ENCODE measurements at regions not wholly inside any gene's neighbourhood (a gene's known extent, or its start where the extent isn't known, plus 50 kb on each side); places are given as distances from the start of the nearest gene placed in this dataset.
"Not testable (repeated sequence)": the region's sequence is repeated elsewhere in the genome, so short reads cannot be mapped to it uniquely, and the experiment has no call there.

- no peak overlapping the region for H3K27ac ChIP-seq (ENCODE audit: low read length)
- no peaks in the 10 kb centered on the region for H3K4me1 ChIP-seq (ENCODE audit: insufficient read depth, low read length)
- H3K9ac ChIP-seq (ENCODE audit: low read depth, low read length): no peak overlapping the region
- H3K9me3 ChIP-seq (ENCODE audit: insufficient read depth, low read depth, low read length): no peaks in the 10 kb centered on the region
- H3K4me3 ChIP-seq (ENCODE audit: low read length): no peak overlapping the region
- H3K36me3 ChIP-seq (ENCODE audit: insufficient read depth, low read depth, low read length): no peaks in the 10 kb centered on the region
- H3K27me3 ChIP-seq (ENCODE audit: insufficient read depth, low read length): no peaks in the 10 kb centered on the region
Observed at GRCh38 chr1:29555043-29555620, 318.8 kb downstream of the PTPRU start.

GRCh38 chr1:29554208-29554778, 318.0 kb downstream of the PTPRU start:
- no peaks in the 10 kb centered on the region for H3K4me1 ChIP-seq (ENCODE audit: insufficient read depth, low read length)
- no peaks in the 10 kb centered on the region for H3K27me3 ChIP-seq (ENCODE audit: insufficient read depth, low read length)
- H3K36me3 ChIP-seq (ENCODE audit: insufficient read depth, low read depth, low read length): no peaks in the 10 kb centered on the region
- no peaks in the 10 kb centered on the region for H3K9me3 ChIP-seq (ENCODE audit: insufficient read depth, low read depth, low read length)
- H3K9ac ChIP-seq (ENCODE audit: low read depth, low read length): no peak overlapping the region
- H3K4me3 ChIP-seq (ENCODE audit: low read length): no peak overlapping the region
- no peak overlapping the region for H3K27ac ChIP-seq (ENCODE audit: low read length)

GRCh38 chr1:29551123-29551936, 315.0 kb downstream of the PTPRU start:
- no peaks in the 10 kb centered on the region for H3K27me3 ChIP-seq (ENCODE audit: insufficient read depth, low read length)
- H3K27ac ChIP-seq (ENCODE audit: low read length): no peak overlapping the region
- no peaks in the 10 kb centered on the region for H3K36me3 ChIP-seq (ENCODE audit: insufficient read depth, low read depth, low read length)
- no peaks in the 10 kb centered on the region for H3K9me3 ChIP-seq (ENCODE audit: insufficient read depth, low read depth, low read length)
- no peak overlapping the region for H3K4me3 ChIP-seq (ENCODE audit: low read length)
- H3K4me1 ChIP-seq (ENCODE audit: insufficient read depth, low read length): no peaks in the 10 kb centered on the region
- no peak overlapping the region for H3K9ac ChIP-seq (ENCODE audit: low read depth, low read length)

DNA sequence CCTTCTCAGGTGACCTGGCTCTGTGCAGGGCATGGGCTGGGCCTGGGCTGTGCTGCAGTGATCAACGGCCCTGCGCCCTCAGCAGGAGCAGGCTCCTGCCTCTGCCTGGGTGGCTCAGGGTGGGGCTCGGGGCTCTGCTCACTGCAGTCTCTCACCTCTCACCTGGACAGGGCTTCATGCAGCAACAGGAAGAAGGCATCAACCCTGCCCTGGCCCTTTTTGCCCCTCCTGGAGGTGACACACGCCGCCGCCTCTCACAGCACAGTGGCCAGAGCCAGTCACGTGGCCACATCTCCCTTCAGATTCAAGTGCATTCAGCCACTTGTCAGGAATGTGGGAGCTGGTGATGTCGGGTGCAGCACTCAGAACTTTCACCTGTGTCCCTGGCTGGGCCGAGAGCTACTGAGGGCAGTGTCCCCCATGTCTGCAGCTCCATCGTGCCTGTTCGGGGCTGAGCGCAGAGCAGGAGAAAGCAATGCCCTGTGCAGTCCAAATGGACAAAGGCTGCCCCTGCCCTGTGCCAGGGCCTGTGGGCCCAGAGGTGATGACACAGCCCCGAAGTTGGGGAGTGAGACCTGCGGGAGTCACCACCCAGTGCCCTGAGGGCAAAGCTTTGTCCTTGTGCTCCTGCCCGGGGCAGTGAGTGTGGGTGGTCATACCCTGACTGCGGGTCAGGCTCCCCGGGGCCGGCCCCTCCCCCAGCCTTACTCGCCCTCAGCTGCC, 314.0 kb downstream of the PTPRU start:
- Histone ChIP-seq H3K36me3 (ENCODE audit: insufficient read depth, low read depth, low read length) (no peaks in the 10 kb centered on the region), H3K4me1 (ENCODE audit: insufficient read depth, low read length) (no peaks in the 10 kb centered on the region), H3K9ac (ENCODE audit: low read depth, low read length) (no peak overlapping the region), H3K9me3 (ENCODE audit: insufficient read depth, low read depth, low read length) (no peaks in the 10 kb centered on the region), H3K27me3 (ENCODE audit: insufficient read depth, low read length) (no peaks in the 10 kb centered on the region), H3K27ac (ENCODE audit: low read length) (no peak overlapping the region), H3K4me3 (ENCODE audit: low read length) (no peak overlapping the region)

GRCh38 chr1:29549728-29550118, 313.4 kb downstream of the PTPRU start:
- not testable (repeated sequence) for H3K4me3 ChIP-seq (ENCODE audit: low read length); H3K4me1 ChIP-seq (ENCODE audit: insufficient read depth, low read length); H3K27ac ChIP-seq (ENCODE audit: low read length); H3K36me3 ChIP-seq (ENCODE audit: insufficient read depth, low read depth, low read length); H3K9ac ChIP-seq (ENCODE audit: low read depth, low read length); H3K27me3 ChIP-seq (ENCODE audit: insufficient read depth, low read length); H3K9me3 ChIP-seq (ENCODE audit: insufficient read depth, low read depth, low read length)

GRCh38 chr1:29549001-29549400, 312.7 kb downstream of the PTPRU start:
- H3K4me1 ChIP-seq (ENCODE audit: insufficient read depth, low read length): no peaks in the 10 kb centered on the region
- no peaks in the 10 kb centered on the region for H3K9me3 ChIP-seq (ENCODE audit: insufficient read depth, low read depth, low read length)
- H3K27me3 ChIP-seq (ENCODE audit: insufficient read depth, low read length): no peaks in the 10 kb centered on the region; the same call in 1 of the 2 replicates
- H3K9ac ChIP-seq (ENCODE audit: low read depth, low read length): no peak overlapping the region
- no peak overlapping the region for H3K4me3 ChIP-seq (ENCODE audit: low read length)
- H3K27ac ChIP-seq (ENCODE audit: low read length): no peak overlapping the region
- H3K36me3 ChIP-seq (ENCODE audit: insufficient read depth, low read depth, low read length): no peaks in the 10 kb centered on the region

DNA sequence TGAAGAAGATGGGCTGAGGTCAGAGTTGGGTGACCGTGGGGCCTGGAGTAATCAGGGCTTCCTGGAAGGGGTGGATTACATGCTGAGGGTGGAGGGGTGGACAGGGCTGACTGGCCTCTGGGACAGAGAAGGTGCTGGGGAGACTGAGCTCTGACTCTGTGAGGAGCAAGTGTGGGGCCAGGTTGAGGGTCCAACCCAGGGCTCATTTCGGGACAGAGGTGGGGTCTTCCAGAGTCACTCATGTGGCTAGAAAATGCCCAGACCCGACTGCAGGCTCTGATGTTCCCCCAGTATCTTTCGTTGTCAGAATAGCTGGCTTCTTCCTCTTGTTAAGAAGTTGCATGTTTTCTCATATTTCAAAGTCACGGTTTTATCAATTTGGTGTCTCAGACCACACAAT, 311.8 kb downstream of the PTPRU start:
- no peak overlapping the region for H3K4me3 ChIP-seq (ENCODE audit: low read length)
- H3K4me1 ChIP-seq (ENCODE audit: insufficient read depth, low read length): no peaks in the 10 kb centered on the region
- H3K9me3 ChIP-seq (ENCODE audit: insufficient read depth, low read depth, low read length): no peaks in the 10 kb centered on the region
- no peaks in the 10 kb centered on the region; the same call in 1 of the 2 replicates for H3K27me3 ChIP-seq (ENCODE audit: insufficient read depth, low read length)
- no peak overlapping the region for H3K27ac ChIP-seq (ENCODE audit: low read length)
- no peaks in the 10 kb centered on the region for H3K36me3 ChIP-seq (ENCODE audit: insufficient read depth, low read depth, low read length)
- no peak overlapping the region for H3K9ac ChIP-seq (ENCODE audit: low read depth, low read length)

GRCh38 chr1:29547300-29547699, 311.0 kb downstream of the PTPRU start:
- Histone ChIP-seq H3K27ac (ENCODE audit: low read length) (no peak overlapping the region), H3K4me1 (ENCODE audit: insufficient read depth, low read length) (no peaks in the 10 kb centered on the region), H3K4me3 (ENCODE audit: low read length) (no peak overlapping the region), H3K36me3 (ENCODE audit: insufficient read depth, low read depth, low read length) (no peaks in the 10 kb centered on the region), H3K27me3 (ENCODE audit: insufficient read depth, low read length) (no peaks in the 10 kb centered on the region; the same call in 1 of the 2 replicates), H3K9ac (ENCODE audit: low read depth, low read length) (no peak overlapping the region), H3K9me3 (ENCODE audit: insufficient read depth, low read depth, low read length) (no peaks in the 10 kb centered on the region)

DNA sequence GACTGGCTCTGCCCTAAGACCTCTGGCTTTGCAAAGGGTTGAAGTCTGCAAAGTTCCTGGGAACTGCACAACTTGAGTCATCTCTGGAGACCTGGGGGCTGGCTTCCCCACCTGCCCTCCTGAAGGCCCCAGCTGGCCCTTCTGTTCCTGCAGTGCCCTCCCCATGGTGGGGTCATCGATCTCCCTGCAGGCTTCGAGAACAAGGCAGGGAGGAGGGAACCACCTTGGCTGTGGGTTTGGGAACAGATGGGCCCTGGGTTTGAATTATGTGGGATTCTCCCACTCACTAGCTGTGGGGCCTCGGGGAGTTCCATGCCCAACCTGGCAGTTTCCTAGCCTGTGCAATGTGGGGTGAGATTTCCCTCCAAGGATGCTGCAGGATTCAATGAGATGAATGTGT, 310.2 kb downstream of the PTPRU start:
- Histone ChIP-seq H3K9ac (ENCODE audit: low read depth, low read length) (no peak overlapping the region), H3K4me1 (ENCODE audit: insufficient read depth, low read length) (no peaks in the 10 kb centered on the region)

DNA sequence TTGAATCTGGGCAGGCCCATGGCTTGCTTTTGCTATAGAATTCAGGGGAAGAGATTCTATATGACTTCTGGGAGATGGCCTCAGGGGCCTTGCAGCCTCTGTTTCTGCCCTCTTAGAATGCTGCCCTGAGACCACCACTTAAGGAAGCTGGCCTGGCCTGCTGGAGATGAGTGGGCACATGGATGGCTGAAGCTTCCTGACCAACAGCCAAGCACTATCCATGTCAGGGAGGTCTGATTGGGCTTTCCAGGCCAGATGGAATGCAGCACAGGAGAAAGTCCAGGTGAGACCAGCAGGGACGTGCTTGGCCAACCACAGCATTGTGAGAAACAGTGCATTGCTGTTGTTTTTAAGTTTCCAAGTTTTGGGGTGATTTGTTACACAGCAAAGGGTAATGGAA, 308.1 kb downstream of the PTPRU start:
- Histone ChIP-seq H3K9me3 (ENCODE audit: insufficient read depth, low read depth, low read length) (no peaks in the 10 kb centered on the region), H3K9ac (ENCODE audit: low read depth, low read length) (no peak overlapping the region), H3K4me1 (ENCODE audit: insufficient read depth, low read length) (no peaks in the 10 kb centered on the region), H3K4me3 (ENCODE audit: low read length) (no peak overlapping the region), H3K27ac (ENCODE audit: low read length) (no peak overlapping the region), H3K27me3 (ENCODE audit: insufficient read depth, low read length) (no peaks in the 10 kb centered on the region; the same call in 1 of the 2 replicates), H3K36me3 (ENCODE audit: insufficient read depth, low read depth, low read length) (no peaks in the 10 kb centered on the region)

More for the DNA sequence above, 310.2 kb downstream of the PTPRU start:
- Histone ChIP-seq H3K9me3 (ENCODE audit: insufficient read depth, low read depth, low read length) (no peaks in the 10 kb centered on the region), H3K4me3 (ENCODE audit: low read length) (no peak overlapping the region), H3K27ac (ENCODE audit: low read length) (no peak overlapping the region), H3K27me3 (ENCODE audit: insufficient read depth, low read length) (no peaks in the 10 kb centered on the region; the same call in 1 of the 2 replicates), H3K36me3 (ENCODE audit: insufficient read depth, low read depth, low read length) (no peaks in the 10 kb centered on the region)

- Histone ChIP-seq H3K9me3 (ENCODE audit: insufficient read depth, low read depth, low read length) (no peaks in the 10 kb centered on the region), H3K9ac (ENCODE audit: low read depth, low read length) (no peak overlapping the region), H3K27ac (ENCODE audit: low read length) (no peak overlapping the region), H3K4me3 (ENCODE audit: low read length) (no peak overlapping the region), H3K27me3 (ENCODE audit: insufficient read depth, low read length) (no peaks in the 10 kb centered on the region; the same call in 1 of the 2 replicates), H3K4me1 (ENCODE audit: insufficient read depth, low read length) (no peaks in the 10 kb centered on the region), H3K36me3 (ENCODE audit: insufficient read depth, low read depth, low read length) (no peaks in the 10 kb centered on the region)
Observed at GRCh38 chr1:29543586-29543985, 307.3 kb downstream of the PTPRU start.
